Thyroid gland (tissue), 4 donors: ENCODE measurements at regions not wholly inside any gene's neighbourhood (a gene's known extent, or its start where the extent isn't known, plus 50 kb on each side); places are given as distances from the start of the nearest gene placed in this dataset.

Source experiments
- DNase-seq, 2 donors: peaks; one replicate each; pipeline ENCODE4 v3.0.0-alpha.2; 2019
- H3K27ac ChIP-seq, 3 donors: fragments of 200-600 bp; sonication (generic); 1 replicate in 2 of 3; 2 replicates in 1 of 3; pipeline ENCODE4 v1.5.1; 2016 to 2019; ENCODE audit warnings: mild to moderate bottlenecking in 1 of 3, moderate library complexity in 1 of 3
- H3K27me3 ChIP-seq: fragments of 200-600 bp; sonication (generic); one replicate; pipeline ENCODE4 v1.5.1; 2019
- H3K36me3 ChIP-seq, 2 donors: fragments of 200-600 bp; sonication (generic); one replicate each; pipeline ENCODE4 v1.5.1; 2016 to 2019
- H3K4me1 ChIP-seq, 2 donors: fragments of 200-600 bp; sonication (generic); one replicate each; pipeline ENCODE4 v1.5.1; 2017 to 2019
- H3K4me3 ChIP-seq, 3 donors: fragments of 200-600 bp; sonication (generic); replicated peaks in 1 of 3; 1 replicate in 2 of 3; 2 replicates in 1 of 3; pipeline ENCODE4 v1.5.1; 2016; ENCODE audit warnings: mild to moderate bottlenecking in 1 of 3
- H3K9me3 ChIP-seq: fragments of 200-600 bp; sonication (generic); one replicate; pipeline ENCODE4 v1.5.1; 2017
- POLR2A ChIP-seq, 2 donors: fragments of 450-650 bp; IDR thresholded peaks; one replicate each; pipeline ENCODE4 v1.6.1; 2017; ENCODE audit warnings: antibody characterized with exemption in 2 of 2, mild to moderate bottlenecking in 2 of 2, moderate library complexity in 1 of 2
- WGBS, 2 donors: methylation state at CpG; one replicate each; pipeline ENCODE4 v1.1.5; 2017; 5-methylcytosine and 5-hydroxymethylcytosine counted together
- intact Hi-C: fragments of 100-400 bp; cut with DNase I; formaldehyde crosslinking; loops from one replicate; pipeline ENCODE4 v1.15.1; 2023
- TF ChIP-seq, protein P1 (sequence below), 6 experiments: fragments of 200-600 bp in 3 of 6; fragments of 450-650 bp in 3 of 6; sonication (generic) in 3 of 6; IDR thresholded peaks; one replicate each; pipeline ENCODE4 v1.5.1; 2016 to 2019; ENCODE audit warnings: antibody characterized with exemption in 6 of 6, mild to moderate bottlenecking in 2 of 6, inconsistent platforms in 1 of 6, moderate library complexity in 1 of 6

DNA sequence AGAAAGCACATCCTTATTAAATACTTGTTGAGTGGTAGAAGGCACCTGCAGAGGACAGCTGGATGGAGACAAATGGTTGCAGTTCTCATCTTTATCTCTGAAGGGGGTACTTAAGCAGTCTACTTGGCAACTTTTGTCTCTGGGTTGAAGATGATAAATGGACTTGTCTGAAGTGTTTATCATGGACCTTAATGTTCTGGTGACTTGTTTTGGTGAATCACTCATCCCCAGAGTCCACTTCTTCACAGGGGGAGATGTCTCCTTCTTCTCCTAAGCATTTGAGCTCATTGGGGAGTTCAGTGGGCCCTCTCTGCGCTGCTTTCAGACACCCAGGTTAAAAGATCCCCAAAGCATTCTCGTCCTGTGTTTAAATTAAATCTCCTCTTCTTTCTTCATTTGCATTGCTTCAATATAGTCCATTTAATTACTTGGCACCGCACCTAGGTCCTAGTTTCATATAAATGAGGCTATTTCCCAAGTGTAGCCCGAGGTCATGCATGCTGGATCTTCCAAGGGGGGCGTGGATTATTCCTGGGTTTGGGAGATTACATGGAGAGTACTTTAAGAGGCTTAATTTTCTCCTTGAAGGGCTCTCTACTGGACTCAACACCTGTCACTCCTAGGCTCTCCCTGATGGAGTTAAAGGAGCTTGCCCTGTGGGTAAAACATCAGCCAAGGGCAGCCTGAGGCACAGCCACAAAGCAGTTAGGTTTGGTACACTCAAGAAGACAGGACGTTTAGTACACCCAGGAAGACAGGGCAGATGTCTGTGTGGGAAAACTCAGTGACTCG is 239.3 kb upstream of the C2CD4B start:
- H3K27ac ChIP-seq: peak overlapping the region in 1 of 3 donors; percentile 19
- intact Hi-C loops: no loop called here
- no peak for TF ChIP-seq POLR2A (IDR thresholded peaks at IDR 0.05)
- TF ChIP-seq, protein P1, sequence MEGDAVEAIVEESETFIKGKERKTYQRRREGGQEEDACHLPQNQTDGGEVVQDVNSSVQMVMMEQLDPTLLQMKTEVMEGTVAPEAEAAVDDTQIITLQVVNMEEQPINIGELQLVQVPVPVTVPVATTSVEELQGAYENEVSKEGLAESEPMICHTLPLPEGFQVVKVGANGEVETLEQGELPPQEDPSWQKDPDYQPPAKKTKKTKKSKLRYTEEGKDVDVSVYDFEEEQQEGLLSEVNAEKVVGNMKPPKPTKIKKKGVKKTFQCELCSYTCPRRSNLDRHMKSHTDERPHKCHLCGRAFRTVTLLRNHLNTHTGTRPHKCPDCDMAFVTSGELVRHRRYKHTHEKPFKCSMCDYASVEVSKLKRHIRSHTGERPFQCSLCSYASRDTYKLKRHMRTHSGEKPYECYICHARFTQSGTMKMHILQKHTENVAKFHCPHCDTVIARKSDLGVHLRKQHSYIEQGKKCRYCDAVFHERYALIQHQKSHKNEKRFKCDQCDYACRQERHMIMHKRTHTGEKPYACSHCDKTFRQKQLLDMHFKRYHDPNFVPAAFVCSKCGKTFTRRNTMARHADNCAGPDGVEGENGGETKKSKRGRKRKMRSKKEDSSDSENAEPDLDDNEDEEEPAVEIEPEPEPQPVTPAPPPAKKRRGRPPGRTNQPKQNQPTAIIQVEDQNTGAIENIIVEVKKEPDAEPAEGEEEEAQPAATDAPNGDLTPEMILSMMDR (IDR thresholded peaks at IDR 0.05): no peak
- H3K4me3 ChIP-seq: no peak overlapping the region
- H3K4me1 ChIP-seq: peaks cover 16 to 21% of the 10 kb centered on the region in 2 donors
- no peaks in the 10 kb centered on the region for H3K9me3 ChIP-seq
- DNase-seq: no peak
- WGBS, 2 donors: 62 to 66% methylated on average over 7 of the region's 7 CpGs
- no peaks in the 10 kb centered on the region for H3K27me3 ChIP-seq
- H3K36me3 ChIP-seq: no peaks in the 10 kb centered on the region

DNA sequence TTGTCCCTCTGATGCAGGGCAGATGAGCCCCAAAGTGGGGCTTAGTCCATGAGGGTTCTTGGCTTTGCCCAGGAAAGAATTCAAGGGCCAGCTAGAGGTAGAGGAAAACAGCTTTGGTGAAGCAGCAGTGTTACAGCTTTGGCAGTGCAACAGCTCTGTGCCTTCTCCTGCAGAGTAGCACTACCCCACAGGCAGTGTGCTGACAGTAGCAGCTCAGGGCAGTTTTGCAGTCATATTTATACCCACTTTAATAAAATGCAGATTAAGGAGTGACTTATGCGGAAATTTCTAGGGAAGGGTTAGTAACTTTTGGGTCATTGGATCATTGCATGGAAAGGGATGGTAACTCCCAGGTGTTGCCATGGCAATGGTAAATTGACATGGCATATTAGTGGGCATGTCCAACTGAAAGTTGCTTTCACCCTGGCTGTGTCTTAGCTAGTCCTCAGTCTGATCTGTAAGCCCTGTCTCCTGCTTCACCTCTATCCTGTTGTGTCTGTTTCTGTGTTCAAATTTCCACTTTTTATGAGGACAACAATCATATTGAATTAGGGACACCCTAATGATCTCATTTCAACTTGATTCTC is 241.3 kb upstream of the C2CD4B start:
- H3K4me1 ChIP-seq: peaks cover 14 to 15% of the 10 kb centered on the region in 2 donors
- 100% methylated on average over 1 of the region's 1 CpG for WGBS, 2 donors
- intact Hi-C loops: no loop called here

GRCh38 chr15:62407216-62407615 is 242.1 kb upstream of the C2CD4B start:
- H3K4me3 ChIP-seq: no peak overlapping the region
- H3K27ac ChIP-seq: no peak overlapping the region
- no peaks in the 10 kb centered on the region for H3K36me3 ChIP-seq
- no peaks in the 10 kb centered on the region for H3K27me3 ChIP-seq
- H3K9me3 ChIP-seq: no peaks in the 10 kb centered on the region
- H3K4me1 ChIP-seq: peaks cover 6 to 10% of the 10 kb centered on the region in 2 donors
- TF ChIP-seq, protein P1 (IDR thresholded peaks at IDR 0.05): no peak
- TF ChIP-seq POLR2A (IDR thresholded peaks at IDR 0.05): no peak
- intact Hi-C loops: no loop called here
- DNase-seq: no peak
- 95 to 99% methylated on average over 4 of the region's 4 CpGs for WGBS, 2 donors

More for the DNA sequence above, 241.3 kb upstream of the C2CD4B start:
- H3K4me3 ChIP-seq: no peak overlapping the region
- DNase-seq: no peak
- H3K9me3 ChIP-seq: no peaks in the 10 kb centered on the region
- H3K27me3 ChIP-seq: no peaks in the 10 kb centered on the region
- H3K36me3 ChIP-seq: no peaks in the 10 kb centered on the region
- TF ChIP-seq, protein P1 (IDR thresholded peaks at IDR 0.05): no peak
- TF ChIP-seq POLR2A (IDR thresholded peaks at IDR 0.05): no peak
- no peak overlapping the region for H3K27ac ChIP-seq

DNA sequence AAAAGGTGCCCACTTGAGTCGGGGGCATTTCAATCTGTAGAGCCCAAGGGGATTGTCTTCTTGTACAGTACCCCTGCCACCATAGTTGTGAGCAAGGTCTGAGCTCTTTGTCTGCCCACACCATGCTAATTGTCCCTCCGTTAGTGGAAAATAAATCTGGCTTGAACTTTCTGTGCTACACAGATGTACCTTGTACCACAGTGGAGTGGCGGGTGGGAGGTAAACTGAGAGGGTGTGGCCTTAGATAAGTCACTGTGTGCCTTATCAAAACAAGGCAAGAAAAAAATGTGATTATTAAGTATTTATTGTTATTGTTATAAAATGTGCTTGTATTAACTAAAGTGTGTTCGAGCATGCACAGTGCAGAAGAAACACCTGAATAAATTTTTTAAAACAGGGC is 242.9 kb upstream of the C2CD4B start:
- H3K4me3 ChIP-seq: no peak overlapping the region
- TF ChIP-seq POLR2A (IDR thresholded peaks at IDR 0.05): no peak
- TF ChIP-seq, protein P1 (IDR thresholded peaks at IDR 0.05): no peak
- WGBS, 2 donors: 94 to 98% methylated on average over 4 of the region's 4 CpGs
- H3K4me1 ChIP-seq: peaks cover 1 to 4% of the 10 kb centered on the region in 2 donors
- no peaks in the 10 kb centered on the region for H3K36me3 ChIP-seq
- no peak overlapping the region for H3K27ac ChIP-seq
- no peak for DNase-seq
- intact Hi-C loops: no loop called here
- no peaks in the 10 kb centered on the region for H3K27me3 ChIP-seq
- H3K9me3 ChIP-seq: no peaks in the 10 kb centered on the region

DNA sequence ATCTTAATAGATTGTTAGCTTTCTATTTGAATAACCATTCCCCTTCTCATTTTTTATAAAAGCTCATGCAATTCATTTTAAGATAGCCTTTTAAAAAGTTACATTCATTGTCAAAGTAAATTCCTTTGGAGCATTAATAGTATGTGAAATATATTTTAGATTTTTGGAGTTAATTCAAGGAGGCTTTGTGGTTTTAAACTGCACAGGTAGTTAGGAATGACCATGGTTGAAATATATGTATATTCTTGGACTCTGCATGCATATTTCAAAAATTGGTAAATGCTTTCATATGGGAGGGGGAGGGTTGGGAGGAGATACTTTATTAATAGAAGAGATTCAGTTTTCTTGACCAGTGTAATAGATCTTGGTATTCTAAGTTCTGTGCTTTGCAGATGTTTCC is 244.4 kb upstream of the C2CD4B start:
- Histone ChIP-seq H3K27ac (no peak overlapping the region), H3K27me3 (no peaks in the 10 kb centered on the region), H3K36me3 (no peaks in the 10 kb centered on the region), H3K9me3 (no peaks in the 10 kb centered on the region), H3K4me3 (no peak overlapping the region), H3K4me1 (no peaks in the 10 kb centered on the region)
- DNase-seq: no peak
- TF ChIP-seq POLR2A (IDR thresholded peaks at IDR 0.05): no peak
- TF ChIP-seq, protein P1 (IDR thresholded peaks at IDR 0.05): no peak
- intact Hi-C loops: no loop called here
